Memory B cell (primary cell): ENCODE measurements at regions not wholly inside any gene's neighbourhood (a gene's known extent, or its start where the extent isn't known, plus 50 kb on each side); places are given as distances from the start of the nearest gene placed in this dataset.
"Not testable (repeated sequence)": the region's sequence is repeated elsewhere in the genome, so short reads cannot be mapped to it uniquely, and the experiment has no call there.

Experiments
- ATAC-seq: fragments of 150-1000 bp; cut with Tn5 transposase; 2 replicates; pipeline ENCODE4 v1.10.0; 2021; ENCODE audit warnings: low read depth, mild to moderate bottlenecking, moderate library complexity
- DNase-seq, 2 donors: peaks; one replicate each; pipeline ENCODE4 v3.0.0; 2022; ENCODE audit warnings: low spot score in 2 of 2
- H3K27ac Mint-ChIP-seq: one replicate; pipeline ENCODE4 v1.8.0; 2022; ENCODE audit warnings: mild to moderate bottlenecking, moderate library complexity, mixed read lengths
- H3K27me3 Mint-ChIP-seq: one replicate; pipeline ENCODE4 v1.8.0; 2022; ENCODE audit warnings: mixed read lengths
- H3K36me3 Mint-ChIP-seq: one replicate; pipeline ENCODE4 v1.8.0; 2022; ENCODE audit warnings: mild to moderate bottlenecking, mixed read lengths
- H3K4me1 Mint-ChIP-seq: one replicate; pipeline ENCODE4 v1.8.0; 2022; ENCODE audit warnings: mixed read lengths
- H3K4me3 Mint-ChIP-seq: one replicate; pipeline ENCODE4 v1.8.0; 2022; ENCODE audit warnings: mild to moderate bottlenecking, moderate library complexity, mixed read lengths
- H3K9me3 Mint-ChIP-seq: one replicate; pipeline ENCODE4 v1.8.0; 2022; ENCODE audit warnings: mixed read lengths

GRCh38 chr2:23029111-23029510 is 355.9 kb upstream of the KLHL29 start:
- H3K27ac Mint-ChIP-seq, result no peak overlapping the region
- H3K27me3 Mint-ChIP-seq, result peaks cover 5% of the 10 kb centered on the region
- ATAC-seq (no peak), DNase-seq (no peak)
- H3K4me1 Mint-ChIP-seq, result no peaks in the 10 kb centered on the region
- H3K4me3 Mint-ChIP-seq, result no peak overlapping the region
- peaks cover 1% of the 10 kb centered on the region for H3K9me3 Mint-ChIP-seq
- H3K36me3 Mint-ChIP-seq, result no peaks in the 10 kb centered on the region

GRCh38 chr2:23029951-23030350 is 355.0 kb upstream of the KLHL29 start:
- DNase-seq, result no peak
- Mint-ChIP-seq H3K36me3 (no peaks in the 10 kb centered on the region), H3K9me3 (peaks cover 1% of the 10 kb centered on the region), H3K27ac (no peak overlapping the region), H3K27me3 (peaks cover 5% of the 10 kb centered on the region), H3K4me1 (no peaks in the 10 kb centered on the region), H3K4me3 (no peak overlapping the region)
- no peak for ATAC-seq

- Mint-ChIP-seq H3K36me3 (no peaks in the 10 kb centered on the region), H3K9me3 (peaks cover 1% of the 10 kb centered on the region), H3K27me3 (peaks cover 2% of the 10 kb centered on the region), H3K27ac (no peak overlapping the region), H3K4me3 (no peak overlapping the region), H3K4me1 (no peaks in the 10 kb centered on the region)
- ATAC-seq (no peak), DNase-seq (no peak)
Observed at GRCh38 chr2:23034996-23035395, 350.0 kb upstream of the KLHL29 start.

GRCh38 chr2:23036629-23037028 is 348.4 kb upstream of the KLHL29 start:
- H3K4me1 Mint-ChIP-seq, result no peaks in the 10 kb centered on the region
- H3K9me3 Mint-ChIP-seq, result peaks cover 1% of the 10 kb centered on the region
- no peak overlapping the region for H3K4me3 Mint-ChIP-seq
- DNase-seq (no peak), ATAC-seq (no peak)
- H3K27me3 Mint-ChIP-seq, result peaks cover 2% of the 10 kb centered on the region
- H3K27ac Mint-ChIP-seq, result no peak overlapping the region
- H3K36me3 Mint-ChIP-seq, result no peaks in the 10 kb centered on the region

- no peak overlapping the region for H3K4me3 Mint-ChIP-seq
- DNase-seq (no peak), ATAC-seq (no peak)
- no peaks in the 10 kb centered on the region for H3K27me3 Mint-ChIP-seq
- H3K9me3 Mint-ChIP-seq, result no peaks in the 10 kb centered on the region
- H3K27ac Mint-ChIP-seq, result no peak overlapping the region
- H3K36me3 Mint-ChIP-seq, result no peaks in the 10 kb centered on the region
- no peaks in the 10 kb centered on the region for H3K4me1 Mint-ChIP-seq
Observed at GRCh38 chr2:23037596-23037995, 347.4 kb upstream of the KLHL29 start.

- Mint-ChIP-seq H3K4me3 (no peak overlapping the region), H3K36me3 (no peaks in the 10 kb centered on the region), H3K27ac (no peak overlapping the region), H3K9me3 (peaks cover 2% of the 10 kb centered on the region), H3K27me3 (no peaks in the 10 kb centered on the region), H3K4me1 (no peaks in the 10 kb centered on the region)
- ATAC-seq (no peak), DNase-seq (no peak)
Observed at GRCh38 chr2:23041443-23041842, 343.5 kb upstream of the KLHL29 start.

GRCh38 chr2:23042216-23042906 is 342.6 kb upstream of the KLHL29 start:
- DNase-seq (no peak), ATAC-seq (no peak)
- Mint-ChIP-seq H3K4me1 (no peaks in the 10 kb centered on the region), H3K4me3 (no peak overlapping the region), H3K27ac (no peak overlapping the region), H3K27me3 (no peaks in the 10 kb centered on the region), H3K36me3 (no peaks in the 10 kb centered on the region), H3K9me3 (peaks cover 2% of the 10 kb centered on the region)

GRCh38 chr2:23050388-23050787 is 334.6 kb upstream of the KLHL29 start:
- Mint-ChIP-seq H3K36me3 (no peaks in the 10 kb centered on the region), H3K4me3 (no peak overlapping the region), H3K27me3 (peaks cover 5% of the 10 kb centered on the region), H3K4me1 (no peaks in the 10 kb centered on the region), H3K27ac (no peak overlapping the region), H3K9me3 (peaks cover 8% of the 10 kb centered on the region)
- ATAC-seq, result no peak
- DNase-seq, result no peak

GRCh38 chr2:23053601-23054000 is 331.4 kb upstream of the KLHL29 start:
- ATAC-seq, result no peak
- no peaks in the 10 kb centered on the region for H3K36me3 Mint-ChIP-seq
- peaks cover 5% of the 10 kb centered on the region for H3K9me3 Mint-ChIP-seq
- no peaks in the 10 kb centered on the region for H3K4me1 Mint-ChIP-seq
- DNase-seq, result no peak
- no peak overlapping the region for H3K4me3 Mint-ChIP-seq
- peaks cover 9% of the 10 kb centered on the region for H3K27me3 Mint-ChIP-seq
- no peak overlapping the region for H3K27ac Mint-ChIP-seq

GRCh38 chr2:23055251-23055650 is 329.7 kb upstream of the KLHL29 start:
- Mint-ChIP-seq H3K27ac (no peak overlapping the region), H3K36me3 (no peaks in the 10 kb centered on the region)
- ATAC-seq, result no peak

GRCh38 chr2:23056846-23057245 is 328.1 kb upstream of the KLHL29 start:
- H3K27me3 Mint-ChIP-seq, H3K4me1 Mint-ChIP-seq, ATAC-seq, H3K9me3 Mint-ChIP-seq, DNase-seq, H3K27ac Mint-ChIP-seq, H3K36me3 Mint-ChIP-seq, H3K4me3 Mint-ChIP-seq: not testable (repeated sequence)

More at GRCh38 chr2:23055251-23055650, 329.7 kb upstream of the KLHL29 start:
- DNase-seq, result no peak
- Mint-ChIP-seq H3K4me1 (no peaks in the 10 kb centered on the region), H3K4me3 (no peak overlapping the region), H3K9me3 (no peaks in the 10 kb centered on the region), H3K27me3 (peaks cover 6% of the 10 kb centered on the region)

GRCh38 chr2:23058435-23058834 is 326.5 kb upstream of the KLHL29 start:
- H3K27me3 Mint-ChIP-seq, result peaks cover 4% of the 10 kb centered on the region
- H3K36me3 Mint-ChIP-seq, result no peaks in the 10 kb centered on the region
- no peak overlapping the region for H3K4me3 Mint-ChIP-seq
- no peaks in the 10 kb centered on the region for H3K4me1 Mint-ChIP-seq
- DNase-seq (no peak), ATAC-seq (no peak)
- no peak overlapping the region for H3K27ac Mint-ChIP-seq
- no peaks in the 10 kb centered on the region for H3K9me3 Mint-ChIP-seq

- no peak overlapping the region for H3K27ac Mint-ChIP-seq
- H3K36me3 Mint-ChIP-seq, result no peaks in the 10 kb centered on the region
- H3K4me1 Mint-ChIP-seq, result no peaks in the 10 kb centered on the region
- peaks cover 10% of the 10 kb centered on the region for H3K27me3 Mint-ChIP-seq
- ATAC-seq (no peak), DNase-seq (no peak)
- H3K9me3 Mint-ChIP-seq, result peaks cover 3% of the 10 kb centered on the region
- no peak overlapping the region for H3K4me3 Mint-ChIP-seq
Observed at GRCh38 chr2:23065210-23065609, 319.8 kb upstream of the KLHL29 start.

GRCh38 chr2:23065936-23066335 is 319.0 kb upstream of the KLHL29 start:
- no peak for DNase-seq
- ATAC-seq, result no peak
- H3K4me3 Mint-ChIP-seq, result no peak overlapping the region
- no peaks in the 10 kb centered on the region for H3K4me1 Mint-ChIP-seq
- H3K36me3 Mint-ChIP-seq, result no peaks in the 10 kb centered on the region
- H3K27me3 Mint-ChIP-seq, result peaks cover 10% of the 10 kb centered on the region
- peaks cover 4% of the 10 kb centered on the region for H3K9me3 Mint-ChIP-seq
- H3K27ac Mint-ChIP-seq, result no peak overlapping the region

GRCh38 chr2:23066686-23067085 is 318.3 kb upstream of the KLHL29 start:
- no peak for DNase-seq
- no peaks in the 10 kb centered on the region for H3K4me1 Mint-ChIP-seq
- no peaks in the 10 kb centered on the region for H3K36me3 Mint-ChIP-seq
- no peak overlapping the region for H3K27ac Mint-ChIP-seq
- no peak overlapping the region for H3K4me3 Mint-ChIP-seq
- no peak for ATAC-seq
- H3K27me3 Mint-ChIP-seq, result peaks cover 10% of the 10 kb centered on the region
- H3K9me3 Mint-ChIP-seq, result peaks cover 4% of the 10 kb centered on the region
